ENCODE measurements at regions not wholly inside any gene's neighbourhood (a gene's known extent, or its start where the extent isn't known, plus 50 kb on each side); places are given as distances from the start of the nearest gene placed in this dataset.
A peak's percentile ranks its signal among the peaks of the same experiment; 100 is the strongest.

DNA sequence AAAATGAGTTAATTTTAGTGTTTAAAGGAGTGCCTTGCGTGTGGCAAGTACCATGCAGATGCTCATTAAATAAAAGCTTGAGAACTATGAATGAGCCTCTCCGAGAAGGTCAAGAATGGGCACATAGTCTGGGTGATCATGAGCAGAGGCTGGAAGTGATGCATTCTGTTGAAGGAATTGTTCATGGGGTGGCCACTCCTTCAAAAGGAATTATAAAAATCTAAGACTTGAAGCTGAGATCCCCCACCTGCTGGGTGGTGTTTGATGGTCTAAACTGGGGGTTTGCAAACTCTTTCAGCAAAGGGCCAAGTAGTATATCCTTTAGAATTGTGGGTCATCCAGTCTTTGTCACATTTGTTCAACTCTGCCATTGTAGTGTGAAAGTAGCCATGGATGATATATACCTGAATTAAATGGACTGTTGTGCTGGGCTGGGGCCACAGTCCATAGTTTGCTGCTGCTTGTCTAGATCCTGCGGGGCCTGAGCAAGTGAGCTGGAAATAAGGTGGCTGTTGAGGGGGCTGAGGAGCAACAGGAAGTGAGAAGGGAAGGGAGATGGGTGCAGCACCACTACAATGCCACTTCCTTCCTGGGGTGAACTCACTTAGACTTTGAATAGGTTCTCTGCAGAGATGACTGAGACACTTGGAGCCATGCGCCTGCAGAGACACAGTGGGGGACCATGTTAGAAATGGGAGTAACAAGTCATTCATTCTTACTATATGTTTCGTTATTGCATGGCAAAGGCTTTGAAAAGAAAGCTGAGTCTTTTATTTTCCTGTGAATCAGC is 179.0 kb downstream of the SNX19 start:
- Histone ChIP-seq H3K4me1 (peaks cover 0 to 9% of the 10 kb centered on the region in 2 donors), H3K4me3 (no peak overlapping the region), H3K27ac (no peak overlapping the region), H3K36me3 (no peaks in the 10 kb centered on the region), H3K9me3 (peaks cover 0 to 14% of the 10 kb centered on the region in 2 donors), H3K27me3 (no peaks in the 10 kb centered on the region)
- DNase-seq = no peak
- TF ChIP-seq POLR2A (IDR thresholded peaks at IDR 0.05) = no peak
- TF ChIP-seq, protein P1, sequence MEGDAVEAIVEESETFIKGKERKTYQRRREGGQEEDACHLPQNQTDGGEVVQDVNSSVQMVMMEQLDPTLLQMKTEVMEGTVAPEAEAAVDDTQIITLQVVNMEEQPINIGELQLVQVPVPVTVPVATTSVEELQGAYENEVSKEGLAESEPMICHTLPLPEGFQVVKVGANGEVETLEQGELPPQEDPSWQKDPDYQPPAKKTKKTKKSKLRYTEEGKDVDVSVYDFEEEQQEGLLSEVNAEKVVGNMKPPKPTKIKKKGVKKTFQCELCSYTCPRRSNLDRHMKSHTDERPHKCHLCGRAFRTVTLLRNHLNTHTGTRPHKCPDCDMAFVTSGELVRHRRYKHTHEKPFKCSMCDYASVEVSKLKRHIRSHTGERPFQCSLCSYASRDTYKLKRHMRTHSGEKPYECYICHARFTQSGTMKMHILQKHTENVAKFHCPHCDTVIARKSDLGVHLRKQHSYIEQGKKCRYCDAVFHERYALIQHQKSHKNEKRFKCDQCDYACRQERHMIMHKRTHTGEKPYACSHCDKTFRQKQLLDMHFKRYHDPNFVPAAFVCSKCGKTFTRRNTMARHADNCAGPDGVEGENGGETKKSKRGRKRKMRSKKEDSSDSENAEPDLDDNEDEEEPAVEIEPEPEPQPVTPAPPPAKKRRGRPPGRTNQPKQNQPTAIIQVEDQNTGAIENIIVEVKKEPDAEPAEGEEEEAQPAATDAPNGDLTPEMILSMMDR (IDR thresholded peaks at IDR 0.05) = no peak
- intact Hi-C loops (cut with DNase I; ENCODE audit: low total_unique reads) = no loop called here

- H3K27ac ChIP-seq = no peak overlapping the region
- peak; percentile 34 to 54 for DNase-seq
- H3K36me3 ChIP-seq = no peaks in the 10 kb centered on the region
- peaks cover 0 to 14% of the 10 kb centered on the region in 2 donors for H3K9me3 ChIP-seq
- H3K4me1 ChIP-seq = peaks cover 0 to 9% of the 10 kb centered on the region in 2 donors
- TF ChIP-seq POLR2A (IDR thresholded peaks at IDR 0.05) = no peak
- TF ChIP-seq, protein P1 (IDR thresholded peaks at IDR 0.05) = no peak
- H3K27me3 ChIP-seq = no peaks in the 10 kb centered on the region
- no peak overlapping the region for H3K4me3 ChIP-seq
- intact Hi-C loops (cut with DNase I; ENCODE audit: low total_unique reads) = no loop called here
Measured at GRCh38 chr11:130737866-130738431, 178.3 kb downstream of the SNX19 start.

- H3K27ac ChIP-seq = no peak overlapping the region
Measured at GRCh38 chr11:130738611-130739010, 177.7 kb downstream of the SNX19 start.

DNA sequence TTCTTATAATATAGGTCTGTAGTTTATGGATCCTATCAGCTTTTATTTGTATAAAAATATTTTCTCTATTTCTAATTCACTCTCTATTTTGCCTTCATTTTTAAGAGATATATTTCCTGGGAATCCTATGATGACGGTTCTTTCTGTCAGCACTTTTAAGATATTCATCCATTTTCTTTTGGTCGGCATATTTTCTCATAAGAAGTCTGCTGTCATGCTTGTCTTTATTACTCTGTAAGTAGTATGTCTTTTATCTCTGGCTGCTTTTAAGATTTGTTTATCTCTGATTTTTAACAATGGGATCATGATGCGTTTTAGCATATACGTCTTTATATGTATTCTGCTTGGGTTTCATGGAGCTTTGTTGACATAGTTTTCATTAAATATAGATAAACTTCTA is 175.5 kb downstream of the SNX19 start:
- no peak for TF ChIP-seq POLR2A (IDR thresholded peaks at IDR 0.05)
- TF ChIP-seq, protein P1 (IDR thresholded peaks at IDR 0.05) = no peak

More at GRCh38 chr11:130738611-130739010, 177.7 kb downstream of the SNX19 start:
- TF ChIP-seq, protein P1 (IDR thresholded peaks at IDR 0.05) = no peak
- no peak for TF ChIP-seq POLR2A (IDR thresholded peaks at IDR 0.05)
- Histone ChIP-seq H3K36me3 (no peaks in the 10 kb centered on the region), H3K4me3 (no peak overlapping the region), H3K4me1 (peaks cover 0 to 9% of the 10 kb centered on the region in 2 donors), H3K27me3 (no peaks in the 10 kb centered on the region), H3K9me3 (peaks cover 0 to 14% of the 10 kb centered on the region in 2 donors)
- intact Hi-C loops (cut with DNase I; ENCODE audit: low total_unique reads) = no loop called here
- DNase-seq = no peak

GRCh38 chr11:130744794-130745193 is 171.5 kb downstream of the SNX19 start:
- no peak for DNase-seq
- intact Hi-C loops (cut with DNase I; ENCODE audit: low total_unique reads) = no loop called here
- no peaks in the 10 kb centered on the region for H3K4me1 ChIP-seq
- H3K27ac ChIP-seq = no peak overlapping the region
- no peaks in the 10 kb centered on the region for H3K27me3 ChIP-seq
- no peak for TF ChIP-seq POLR2A (IDR thresholded peaks at IDR 0.05)
- TF ChIP-seq, protein P1 (IDR thresholded peaks at IDR 0.05) = no peak
- peaks cover 0 to 16% of the 10 kb centered on the region in 2 donors for H3K9me3 ChIP-seq
- H3K36me3 ChIP-seq = no peaks in the 10 kb centered on the region
- H3K4me3 ChIP-seq = no peak overlapping the region

More for the DNA sequence above, 175.5 kb downstream of the SNX19 start:
- Histone ChIP-seq H3K27ac (no peak overlapping the region), H3K4me3 (no peak overlapping the region), H3K9me3 (peaks cover 0 to 14% of the 10 kb centered on the region in 2 donors), H3K27me3 (no peaks in the 10 kb centered on the region), H3K36me3 (no peaks in the 10 kb centered on the region), H3K4me1 (peaks cover 0 to 9% of the 10 kb centered on the region in 2 donors)
- intact Hi-C loops (cut with DNase I; ENCODE audit: low total_unique reads) = no loop called here
- no peak for DNase-seq

Data from uterus (tissue), 3 donors.